GM21529 (cell line): ENCODE measurements at regions not wholly inside any gene's neighbourhood (a gene's known extent, or its start where the extent isn't known, plus 50 kb on each side); places are given as distances from the start of the nearest gene placed in this dataset.
"Not testable (repeated sequence)": the region's sequence is repeated elsewhere in the genome, so short reads cannot be mapped to it uniquely, and the experiment has no call there.

Experiments
- ATAC-seq: cut with Tn5 transposase; IDR thresholded peaks from one replicate; pipeline ENCODE4 v1.9.1; 2021; ENCODE audit not compliant: unreplicated experiment

GRCh38 chr17:45554479-45554878 is 64.0 kb upstream of the PLEKHM1 start:
- ATAC-seq: not testable (repeated sequence)

GRCh38 chr17:45558821-45559220 is 68.3 kb upstream of the PLEKHM1 start:
- ATAC-seq: not testable (repeated sequence)

DNA sequence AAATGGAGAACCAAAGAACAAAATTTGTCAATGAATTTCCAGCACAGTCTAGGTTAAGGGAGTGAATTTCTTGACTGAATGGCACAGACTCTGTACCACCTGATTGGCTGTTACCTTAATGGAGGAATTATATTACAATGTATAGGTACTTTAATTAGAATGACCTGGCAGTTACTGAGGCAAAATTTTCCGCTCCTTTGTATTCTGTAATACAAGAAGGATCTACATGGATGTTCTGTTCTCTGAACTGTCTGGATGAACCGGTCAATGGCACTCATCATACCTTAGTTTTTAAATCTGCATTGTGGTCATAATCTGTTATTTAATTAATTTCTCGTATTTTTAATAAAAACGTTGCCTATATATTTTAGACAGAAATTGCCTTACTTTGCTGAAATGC is 72.3 kb upstream of the PLEKHM1 start:
- ATAC-seq: not testable (repeated sequence)

GRCh38 chr17:45563283-45563682 is 72.8 kb upstream of the PLEKHM1 start:
- not testable (repeated sequence) for ATAC-seq

- ATAC-seq: not testable (repeated sequence)
Observed at GRCh38 chr17:45568275-45568674, 77.8 kb upstream of the PLEKHM1 start.

DNA sequence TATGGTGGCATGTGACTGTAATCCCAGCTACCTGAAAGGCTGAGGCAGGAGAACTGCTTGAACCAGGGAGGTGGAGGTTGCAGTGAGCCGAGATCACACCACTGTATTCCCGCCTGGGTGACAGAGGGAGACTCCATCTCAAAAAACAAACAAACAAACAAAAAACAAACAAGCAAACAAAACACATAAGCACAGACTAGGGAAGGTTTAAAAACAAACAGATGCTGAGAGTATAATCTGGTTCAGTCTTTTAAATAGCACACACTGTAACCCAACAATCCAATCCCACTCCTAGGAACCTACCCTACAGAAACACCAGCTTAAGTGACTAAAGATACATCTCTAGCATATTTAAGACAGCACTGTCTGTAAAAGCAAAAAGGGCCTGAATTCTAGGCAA is 82.8 kb upstream of the PLEKHM1 start:
- not testable (repeated sequence) for ATAC-seq

DNA sequence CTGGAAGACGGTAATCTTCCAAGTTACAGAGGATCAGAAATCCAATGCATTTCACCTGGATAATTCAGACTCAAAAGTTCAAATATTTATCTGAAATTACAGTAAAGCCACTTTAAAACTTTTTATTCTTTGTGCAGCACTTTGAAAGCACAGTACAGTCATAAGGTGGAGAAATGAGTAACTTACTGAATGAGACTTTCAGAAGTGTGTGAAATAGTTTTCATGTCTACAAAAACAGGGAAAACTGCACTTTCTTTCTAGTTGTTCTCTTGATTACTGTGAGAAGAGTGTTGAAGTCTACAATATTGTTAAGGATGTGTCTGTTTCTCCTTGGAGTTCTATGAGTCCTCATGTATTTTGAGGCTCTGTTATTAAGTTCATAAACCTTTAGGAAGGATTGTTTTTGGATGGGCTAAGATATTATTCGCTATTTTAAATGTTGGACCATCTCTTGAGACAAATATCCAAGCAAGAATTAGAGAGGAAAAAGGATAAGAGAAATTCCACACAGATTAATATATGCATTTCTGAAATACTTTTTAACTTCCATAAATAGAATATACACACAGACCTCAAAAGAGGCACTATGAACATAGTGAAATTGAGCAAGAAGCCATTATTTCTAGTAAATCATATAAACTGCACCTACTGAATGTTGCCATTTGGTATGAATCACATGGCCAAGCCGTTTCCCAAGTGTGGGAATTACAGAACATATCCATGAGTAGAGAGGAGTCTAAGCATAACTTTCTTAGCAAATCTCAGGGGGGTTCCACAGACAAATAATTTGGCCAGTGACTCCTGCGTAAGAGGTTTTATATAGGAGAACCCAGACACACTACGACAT is 83.6 kb upstream of the PLEKHM1 start:
- no peak for ATAC-seq

DNA sequence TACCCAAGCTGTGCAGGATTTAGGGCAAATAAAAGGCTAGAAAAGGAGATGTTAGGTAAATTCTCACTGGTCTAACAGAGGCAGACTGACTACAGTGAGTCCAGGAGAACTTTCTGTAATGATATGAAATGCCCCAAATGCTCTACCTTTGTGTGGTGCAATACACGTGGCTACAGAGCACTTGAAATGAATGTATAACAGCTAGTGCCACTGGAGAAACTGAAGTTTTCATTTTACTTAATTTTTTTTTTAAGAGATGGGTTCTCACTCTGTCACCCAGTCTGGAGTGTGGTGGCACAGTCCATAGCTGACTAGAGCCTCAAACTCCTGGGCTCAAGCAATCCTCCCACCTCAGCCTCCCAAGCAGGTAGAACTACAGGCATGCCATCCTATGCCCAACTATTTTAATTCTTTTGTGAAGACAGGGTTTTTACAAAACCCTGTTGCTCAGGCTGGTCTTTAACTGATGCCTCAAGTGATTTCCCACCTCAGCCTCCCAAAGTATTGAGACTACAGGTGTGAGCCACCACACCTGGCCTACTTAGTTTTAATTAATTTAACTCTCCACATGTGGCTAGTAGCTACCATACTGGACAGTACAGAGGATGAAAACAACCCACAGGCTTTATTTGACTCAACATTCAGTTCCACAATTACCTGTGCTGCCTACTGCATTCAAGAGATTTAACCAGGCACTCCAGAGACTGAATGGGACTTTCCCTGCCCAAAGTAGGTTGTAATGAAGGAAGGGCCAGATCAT is 84.8 kb upstream of the PLEKHM1 start:
- ATAC-seq: no peak

GRCh38 chr17:45576527-45577307 is 86.2 kb upstream of the PLEKHM1 start:
- ATAC-seq: not testable (repeated sequence)

- no peak for ATAC-seq
Observed at GRCh38 chr17:45577571-45578279, 87.2 kb upstream of the PLEKHM1 start.

DNA sequence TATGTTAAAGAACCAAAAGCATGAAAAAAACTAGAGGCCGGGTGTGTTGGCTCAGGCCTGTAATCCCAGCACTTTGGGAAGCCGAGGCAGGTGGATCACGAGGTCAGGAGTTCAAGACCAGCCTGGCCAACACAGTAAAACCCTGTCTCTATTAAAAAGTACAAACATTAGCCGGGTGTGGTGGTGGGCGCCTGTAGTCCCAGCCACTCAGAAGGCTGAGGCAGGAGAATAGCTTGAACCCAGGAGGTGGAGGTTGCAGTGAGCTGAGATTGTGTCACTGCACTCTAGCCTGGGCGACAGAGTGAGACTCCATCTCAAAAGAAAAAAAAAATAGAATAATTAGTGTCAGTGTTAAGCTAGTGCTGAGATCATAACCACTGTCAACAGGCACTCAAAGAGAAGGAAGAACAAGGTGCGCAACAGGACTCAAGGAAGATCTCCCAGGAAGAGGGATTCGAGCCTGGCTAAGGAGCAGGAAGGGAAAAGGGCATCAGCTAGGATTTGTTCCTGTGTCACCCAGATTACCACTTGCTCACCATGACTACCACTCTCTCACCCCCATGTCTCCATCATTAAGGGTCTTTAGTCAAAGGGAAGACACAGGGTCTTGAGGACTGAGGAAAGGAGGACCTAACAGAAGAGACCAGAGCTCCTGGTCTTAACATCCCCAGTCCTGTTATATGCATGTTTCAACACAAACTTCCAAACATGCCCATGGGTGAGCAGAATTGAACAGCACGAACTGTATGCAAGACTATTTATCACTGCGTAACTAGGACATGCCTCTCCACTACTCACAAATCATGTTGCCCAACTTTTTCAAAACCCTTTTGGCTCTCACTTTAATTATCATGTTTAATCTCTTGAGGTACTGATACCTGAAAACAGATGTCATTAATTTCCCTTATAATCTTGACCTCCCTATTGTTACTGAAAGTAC is 88.3 kb upstream of the PLEKHM1 start:
- no peak for ATAC-seq

DNA sequence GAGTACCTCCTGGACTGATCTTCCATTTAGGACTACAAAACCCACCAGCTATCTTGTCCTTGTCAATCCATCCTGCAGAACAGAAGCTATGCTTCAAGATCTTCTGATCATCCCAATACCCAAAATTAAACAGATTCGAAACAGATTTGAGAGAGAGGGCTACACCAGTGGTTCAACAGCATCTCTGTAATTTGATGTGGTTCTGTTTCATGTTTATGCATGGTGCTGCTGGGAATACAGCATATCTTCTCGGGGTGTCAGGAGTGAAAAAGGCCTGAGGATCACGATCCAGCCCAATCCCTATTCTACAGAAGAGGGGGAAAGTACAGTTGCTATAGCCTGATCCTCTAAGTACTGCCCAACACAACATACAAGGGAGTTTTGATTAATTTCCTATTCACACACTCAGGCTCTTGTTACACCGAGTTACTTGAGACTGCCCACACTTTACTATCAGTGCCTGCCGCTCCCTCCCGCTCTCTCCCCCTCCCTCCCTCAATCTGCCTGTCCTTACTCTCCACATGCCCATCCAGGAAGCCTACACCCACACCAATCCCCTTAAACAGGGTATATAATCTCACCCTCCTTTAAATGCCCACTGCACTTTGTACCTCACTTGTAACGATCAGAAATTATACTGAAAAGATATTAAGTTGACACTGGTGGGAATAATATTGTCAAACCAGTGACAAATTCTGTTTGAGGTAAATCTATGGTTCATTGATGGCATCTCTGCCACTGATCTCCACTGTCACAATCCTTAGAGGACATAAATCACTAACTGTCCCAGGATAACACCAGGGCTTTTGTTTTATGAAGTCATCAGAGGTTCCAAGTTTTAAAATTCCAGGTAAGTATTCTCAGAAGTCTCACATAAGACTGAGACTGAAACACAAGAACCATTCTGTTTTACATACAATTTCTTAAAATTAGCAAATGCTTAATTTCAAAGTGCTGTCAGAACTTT is 89.3 kb upstream of the PLEKHM1 start:
- no peak for ATAC-seq

GRCh38 chr17:45580924-45581323 is 90.4 kb upstream of the PLEKHM1 start:
- no peak for ATAC-seq

- ATAC-seq: no peak
Observed at GRCh38 chr17:45581860-45582259, 91.3 kb upstream of the PLEKHM1 start.

- ATAC-seq: peak; percentile 52
Observed at GRCh38 chr17:45584092-45585036, 93.8 kb upstream of the PLEKHM1 start.

- ATAC-seq: peak; percentile 69
Observed at GRCh38 chr17:45585037-45585733, 94.7 kb upstream of the PLEKHM1 start.
